ENCODE measurements at regions not wholly inside any gene's neighbourhood (a gene's known extent, or its start where the extent isn't known, plus 50 kb on each side); places are given as distances from the start of the nearest gene placed in this dataset.

- DNase-seq (ENCODE audit: low spot score), result no peak
- Histone ChIP-seq H3K4me1 (ENCODE audit: control insufficient read depth in 1 of 2, low read depth in 2 of 2) (no peaks in the 10 kb centered on the region), H3K27me3 (replicated peaks; ENCODE audit: insufficient read depth) (no peaks in the 10 kb centered on the region), H3K4me3 (no peak overlapping the region), H3K36me3 (no peaks in the 10 kb centered on the region), H3K27ac (no peak overlapping the region), H3K9me3 (no peaks in the 10 kb centered on the region)
- no peak for ATAC-seq (ENCODE audit: insufficient number of reproducible peaks, low FRiP score, low read depth)
- no peak for TF ChIP-seq CTCF (IDR thresholded peaks at IDR 0.05)
Measured at GRCh38 chr9:20243841-20244240, 378.5 kb downstream of the MLLT3 start.

- H3K27me3 ChIP-seq (replicated peaks; ENCODE audit: insufficient read depth), result no peaks in the 10 kb centered on the region
- no peak overlapping the region for H3K27ac ChIP-seq
- no peaks in the 10 kb centered on the region for H3K36me3 ChIP-seq
- no peak overlapping the region for H3K4me3 ChIP-seq
- no peaks in the 10 kb centered on the region for H3K9me3 ChIP-seq
- ATAC-seq (ENCODE audit: insufficient number of reproducible peaks, low FRiP score, low read depth) (no peak), DNase-seq (ENCODE audit: low spot score) (no peak)
- TF ChIP-seq CTCF (IDR thresholded peaks at IDR 0.05), result no peak
- H3K4me1 ChIP-seq (ENCODE audit: control insufficient read depth in 1 of 2, low read depth in 2 of 2), result no peaks in the 10 kb centered on the region
Measured at GRCh38 chr9:20242510-20243189, 379.6 kb downstream of the MLLT3 start.

GRCh38 chr9:20240498-20240897 is 381.8 kb downstream of the MLLT3 start:
- no peak for TF ChIP-seq CTCF (IDR thresholded peaks at IDR 0.05)
- no peaks in the 10 kb centered on the region for H3K36me3 ChIP-seq
- H3K27ac ChIP-seq, result no peak overlapping the region
- H3K4me1 ChIP-seq (ENCODE audit: control insufficient read depth in 1 of 2, low read depth in 2 of 2), result no peaks in the 10 kb centered on the region
- H3K4me3 ChIP-seq, result no peak overlapping the region
- DNase-seq (ENCODE audit: low spot score) (no peak), ATAC-seq (ENCODE audit: insufficient number of reproducible peaks, low FRiP score, low read depth) (no peak)
- H3K9me3 ChIP-seq, result no peaks in the 10 kb centered on the region
- no peaks in the 10 kb centered on the region for H3K27me3 ChIP-seq (replicated peaks; ENCODE audit: insufficient read depth)

GRCh38 chr9:20238921-20239320 is 383.4 kb downstream of the MLLT3 start:
- Histone ChIP-seq H3K9me3 (no peaks in the 10 kb centered on the region), H3K27ac (no peak overlapping the region), H3K4me1 (ENCODE audit: control insufficient read depth in 1 of 2, low read depth in 2 of 2) (no peaks in the 10 kb centered on the region), H3K27me3 (replicated peaks; ENCODE audit: insufficient read depth) (no peaks in the 10 kb centered on the region), H3K36me3 (no peaks in the 10 kb centered on the region), H3K4me3 (no peak overlapping the region)
- ATAC-seq (ENCODE audit: insufficient number of reproducible peaks, low FRiP score, low read depth) (no peak), DNase-seq (ENCODE audit: low spot score) (no peak)
- TF ChIP-seq CTCF (IDR thresholded peaks at IDR 0.05), result no peak

GRCh38 chr9:20237686-20238085 is 384.6 kb downstream of the MLLT3 start:
- no peak for TF ChIP-seq CTCF (IDR thresholded peaks at IDR 0.05)
- no peaks in the 10 kb centered on the region for H3K36me3 ChIP-seq
- ATAC-seq (ENCODE audit: insufficient number of reproducible peaks, low FRiP score, low read depth), result no peak
- H3K27ac ChIP-seq, result no peak overlapping the region
- H3K4me3 ChIP-seq, result no peak overlapping the region
- no peaks in the 10 kb centered on the region for H3K4me1 ChIP-seq (ENCODE audit: control insufficient read depth in 1 of 2, low read depth in 2 of 2)
- no peaks in the 10 kb centered on the region for H3K27me3 ChIP-seq (replicated peaks; ENCODE audit: insufficient read depth)
- no peak for DNase-seq (ENCODE audit: low spot score)
- H3K9me3 ChIP-seq, result no peaks in the 10 kb centered on the region
